HepG2 (cell line): ENCODE measurements at regions not wholly inside any gene's neighbourhood (a gene's known extent, or its start where the extent isn't known, plus 50 kb on each side); places are given as distances from the start of the nearest gene placed in this dataset.

ENCODE experiments used
- ATAC-seq: fragments of 200-7000 bp; cut with Tn5 transposase; 3 replicates; pipeline ENCODE4 v1.9.1; 2020; ENCODE audit warnings: mild to moderate bottlenecking, moderate library complexity
- BruUV-seq: library from RNA; stranded (reverse); fragments of 400-500 nt; replicated peaks from 2 replicates; lab custom pipeline; 2021; lab: Mats Ljungman, UMichigan
- CTCF ChIA-PET: fragments of 300-600 bp; formaldehyde crosslinking; extraction: SDS; loops from one replicate; lab custom pipeline; 2021; ENCODE audit warnings: low total read pairs, inconsistent platforms, low intra/inter-chr PET ratio; lab: Yijun Ruan, JAX
- POLR2A ChIA-PET: fragments of 350-600 bp; sonication (Branson Sonifier 250); formaldehyde crosslinking; loops from one replicate; lab custom pipeline; 2020; ENCODE audit warnings: antibody characterized with exemption, inconsistent platforms; lab: Yijun Ruan, JAX
- DNase-seq: peaks from one replicate; pipeline ENCODE4 v3.0.0-alpha.2; 2015; ENCODE audit warnings: low spot score
- FAIRE-seq: peaks from 3 replicates; lab custom pipeline; 2011; peaks lifted over from hg19 to GRCh38; lab: Jason Lieb, UNC
- H2AFZ ChIP-seq: one replicate; pipeline ENCODE4 v1.6.1; 2011; ENCODE audit warnings: low read length, inconsistent platforms
- H3K27ac ChIP-seq: fragments of 300-600 bp; 3 replicates; pipeline ENCODE4 v1.8.0; 2011; ENCODE audit warnings: mixed run types, mild to moderate bottlenecking, mixed read lengths, low read length, inconsistent platforms; ENCODE audit not compliant: insufficient read depth; ENCODE audit errors: extremely low read length
- H3K27me3 ChIP-seq, 2 experiments: fragments of 200-600 bp in 1 of 2; 2 replicates in 1 of 2; 3 replicates in 1 of 2; pipeline versions ENCODE4 v1.6.0 to v1.8.0; 2011; ENCODE audit warnings: low read length in 2 of 2, mild to moderate bottlenecking in 2 of 2, moderate library complexity in 2 of 2, inconsistent platforms in 1 of 2; ENCODE audit not compliant: insufficient read depth in 2 of 2, control insufficient read depth in 1 of 2
- H3K36me3 ChIP-seq, 2 experiments: fragments of 200-600 bp in 1 of 2; replicated peaks in 1 of 2; 2 replicates in 1 of 2; 3 replicates in 1 of 2; pipeline versions ENCODE4 v1.5.1 to v1.8.0; 2011; ENCODE audit warnings: low read length in 2 of 2, inconsistent platforms in 1 of 2; ENCODE audit not compliant: insufficient read depth in 2 of 2, control insufficient read depth in 1 of 2
- H3K4me1 ChIP-seq: 2 replicates; pipeline ENCODE4 v1.5.1; 2012; ENCODE audit warnings: low read length, inconsistent platforms; ENCODE audit not compliant: insufficient read depth
- H3K4me2 ChIP-seq: 2 replicates; pipeline ENCODE4 v1.6.0; 2011; ENCODE audit warnings: low read depth, low read length, inconsistent platforms
- H3K4me3 ChIP-seq, 3 experiments: fragments of 200-600 bp in 1 of 3; sonication (generic), shearing (Covaris generic) in 1 of 3; replicated peaks in 1 of 3; 2 replicates each; pipeline ENCODE4 v1.5.1; 2011 to 2016; ENCODE audit warnings: low read length in 3 of 3, inconsistent platforms in 2 of 3, low read depth in 2 of 3, mild to moderate bottlenecking in 2 of 3, control low read depth in 1 of 3, mixed read lengths in 1 of 3; ENCODE audit not compliant: insufficient read depth in 1 of 3
- H3K79me2 ChIP-seq: one replicate; pipeline ENCODE4 v1.6.1; 2011; ENCODE audit warnings: low read length, inconsistent platforms; ENCODE audit not compliant: insufficient read depth
- H3K9ac ChIP-seq: 2 replicates; pipeline ENCODE4 v1.6.0; 2011; ENCODE audit warnings: mild to moderate bottlenecking, low read depth, low read length, inconsistent platforms; ENCODE audit not compliant: insufficient read depth
- H3K9me3 ChIP-seq: 2 replicates; pipeline ENCODE4 v1.5.1; 2012; ENCODE audit warnings: mild to moderate bottlenecking, low read length
- H4K20me1 ChIP-seq: 2 replicates; pipeline ENCODE4 v1.6.0; 2011; ENCODE audit warnings: inconsistent platforms, mild to moderate bottlenecking, low read length, moderate library complexity; ENCODE audit not compliant: insufficient read depth
- SYNCRIP ChIP-seq: fragments of 200-400 bp; formaldehyde crosslinking; IDR thresholded peaks from 2 replicates; pipeline ENCODE4 v1.6.1; 2018; ENCODE audit warnings: mild to moderate bottlenecking, low read depth, low read length; ENCODE audit not compliant: insufficient read depth
- WGBS: methylation state at CpG from one replicate; pipeline ENCODE4 v1.1.6; 2017; ENCODE audit warnings: low lambda C conversion rate; 5-methylcytosine and 5-hydroxymethylcytosine counted together
- in situ Hi-C: cut with HindIII; loops from 2 replicates; pipeline ENCODE4 v1.10.0; 2017; ENCODE audit warnings: low pct_unique_long_range_greater_than_20kb; ENCODE audit not compliant: extremely low pct_ligation_motif_present
- intact Hi-C: fragments of 100-400 bp; cut with micrococcal nuclease; formaldehyde crosslinking; loops from one replicate; pipeline ENCODE4 v1.10.0; 2022; ENCODE audit not compliant: unreplicated experiment
- TF ChIP-seq, protein P1 (sequence below): sonication (generic); formaldehyde crosslinking; IDR thresholded peaks from 2 replicates; pipeline ENCODE4 v1.4.0; 2020; ENCODE audit warnings: mild to moderate bottlenecking, missing genetic modification reagents

- Histone ChIP-seq H2AFZ (no peak overlapping the region), H3K79me2 (no peaks in the 10 kb centered on the region), H3K27ac (no peak overlapping the region), H3K4me2 (no peak overlapping the region), H3K9ac (no peak overlapping the region), H3K9me3 (no peaks in the 10 kb centered on the region), H3K4me3 (no peak overlapping the region), H3K27me3 (no peaks in the 10 kb centered on the region), H4K20me1 (no peaks in the 10 kb centered on the region), H3K36me3 (no peaks in the 10 kb centered on the region), H3K4me1 (no peaks in the 10 kb centered on the region)
- no peak for ATAC-seq
- 0% methylated on average over 3 of the region's 3 CpGs for WGBS
- in situ Hi-C loops: no loop called here
- FAIRE-seq: no peak
- intact Hi-C loops: no loop called here
- no peak for DNase-seq
- ChIA-PET POLR2A (no interaction called here), CTCF (no interaction called here)
- BruUV-seq: no TSS peak
- TF ChIP-seq, protein P1, sequence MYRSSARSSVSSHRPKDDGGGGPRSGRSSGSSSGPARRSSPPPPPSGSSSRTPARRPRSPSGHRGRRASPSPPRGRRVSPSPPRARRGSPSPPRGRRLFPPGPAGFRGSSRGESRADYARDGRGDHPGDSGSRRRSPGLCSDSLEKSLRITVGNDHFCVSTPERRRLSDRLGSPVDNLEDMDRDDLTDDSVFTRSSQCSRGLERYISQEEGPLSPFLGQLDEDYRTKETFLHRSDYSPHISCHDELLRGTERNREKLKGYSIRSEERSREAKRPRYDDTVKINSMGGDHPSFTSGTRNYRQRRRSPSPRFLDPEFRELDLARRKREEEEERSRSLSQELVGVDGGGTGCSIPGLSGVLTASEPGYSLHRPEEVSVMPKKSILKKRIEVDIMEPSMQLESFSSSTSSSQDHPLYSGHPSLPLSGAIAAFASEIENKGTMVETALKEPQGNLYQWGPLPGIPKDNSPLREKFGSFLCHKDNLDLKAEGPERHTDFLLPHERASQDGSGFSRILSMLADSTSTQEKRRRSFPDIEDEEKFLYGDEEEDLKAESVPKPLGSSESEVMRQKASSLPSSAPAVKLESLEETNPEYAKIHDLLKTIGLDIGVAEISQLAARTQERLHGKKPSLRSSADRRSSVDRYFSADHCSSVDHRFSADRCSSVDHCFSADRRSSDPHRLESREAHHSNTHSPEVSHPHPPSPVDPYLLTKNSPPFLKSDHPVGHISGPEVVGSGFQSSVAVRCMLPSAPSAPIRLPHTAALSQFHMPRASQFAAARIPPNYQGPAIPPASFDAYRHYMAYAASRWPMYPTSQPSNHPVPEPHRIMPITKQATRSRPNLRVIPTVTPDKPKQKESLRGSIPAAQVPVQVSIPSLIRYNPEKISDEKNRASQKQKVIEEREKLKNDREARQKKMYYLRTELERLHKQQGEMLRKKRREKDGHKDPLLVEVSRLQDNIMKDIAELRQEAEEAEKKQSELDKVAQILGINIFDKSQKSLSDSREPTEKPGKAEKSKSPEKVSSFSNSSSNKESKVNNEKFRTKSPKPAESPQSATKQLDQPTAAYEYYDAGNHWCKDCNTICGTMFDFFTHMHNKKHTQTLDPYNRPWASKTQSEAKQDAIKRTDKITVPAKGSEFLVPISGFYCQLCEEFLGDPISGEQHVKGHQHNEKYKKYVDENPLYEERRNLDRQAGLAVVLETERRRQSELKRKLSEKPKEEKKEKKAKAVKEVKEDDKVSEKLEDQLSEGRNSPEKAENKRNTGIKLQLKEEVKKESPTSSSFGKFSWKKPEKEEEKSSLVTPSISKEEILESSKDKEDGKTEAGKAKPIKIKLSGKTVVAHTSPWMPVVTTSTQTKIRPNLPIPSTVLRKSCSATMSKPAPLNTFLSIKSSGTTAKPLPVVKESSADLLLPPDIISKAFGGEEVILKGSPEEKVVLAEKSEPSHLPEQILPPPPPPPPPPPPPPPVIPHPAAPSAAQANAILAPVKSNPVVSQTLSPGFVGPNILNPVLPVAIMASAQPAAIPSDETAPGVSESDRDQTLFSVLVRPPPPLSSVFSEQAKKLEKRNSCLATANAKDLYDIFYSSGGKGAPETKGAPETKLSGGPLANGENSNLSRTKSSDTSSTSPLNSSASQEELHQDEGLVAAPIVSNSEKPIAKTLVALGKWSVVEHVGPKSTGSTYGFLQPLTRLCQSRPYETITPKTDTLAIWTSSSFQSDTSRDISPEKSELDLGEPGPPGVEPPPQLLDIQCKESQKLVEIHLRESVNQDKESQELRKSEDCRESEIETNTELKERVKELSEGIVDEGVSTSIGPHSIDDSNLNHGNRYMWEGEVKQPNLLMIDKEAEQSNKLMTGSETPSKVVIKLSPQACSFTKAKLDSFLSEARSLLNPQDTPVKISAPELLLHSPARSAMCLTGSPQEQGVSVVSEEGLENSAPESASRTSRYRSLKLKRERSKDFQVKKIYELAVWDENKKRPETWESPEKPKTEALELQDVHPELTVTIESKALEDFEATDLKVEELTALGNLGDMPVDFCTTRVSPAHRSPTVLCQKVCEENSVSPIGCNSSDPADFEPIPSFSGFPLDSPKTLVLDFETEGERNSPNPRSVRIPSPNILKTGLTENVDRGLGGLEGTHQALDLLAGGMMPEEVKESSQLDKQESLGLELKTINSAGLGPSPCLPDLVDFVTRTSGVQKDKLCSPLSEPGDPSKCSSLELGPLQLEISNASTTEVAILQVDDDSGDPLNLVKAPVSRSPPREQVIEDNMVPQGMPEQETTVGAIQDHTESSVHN: no peak
- TF ChIP-seq SYNCRIP: no peak
These were observed 72.9 kb upstream of the CDH6 start for GRCh38 chr5:31120642-31120948.
